ENCODE measurements at regions not wholly inside any gene's neighbourhood (a gene's known extent, or its start where the extent isn't known, plus 50 kb on each side); places are given as distances from the start of the nearest gene placed in this dataset.

DNA sequence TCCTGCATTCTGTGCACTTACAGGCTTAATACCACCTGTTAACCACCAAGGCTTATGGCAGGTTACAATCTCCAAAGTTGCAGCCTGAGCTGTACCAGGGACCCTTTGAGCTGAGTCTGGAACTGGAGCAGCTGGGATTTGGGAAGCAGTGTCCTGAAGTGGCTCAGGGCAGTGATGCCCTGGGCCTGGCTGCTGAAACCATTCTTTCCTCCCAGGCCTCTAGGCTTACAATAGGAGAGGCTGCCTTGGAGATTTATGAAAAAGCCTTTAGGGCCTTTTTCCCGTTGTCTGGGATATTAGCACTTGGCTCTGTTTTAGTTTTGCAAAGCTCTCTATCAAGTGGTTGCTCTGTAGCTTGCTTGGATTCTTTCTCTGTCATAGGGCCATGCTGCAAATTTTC, 154.3 kb upstream of the CASK start:
- H3K36me3 Mint-ChIP-seq, result peaks cover 4 to 6% of the 10 kb centered on the region in 2 donors
- ATAC-seq (no peak), DNase-seq (ENCODE audit: low spot score in 2 of 2) (no peak)
- H3K9me3 Mint-ChIP-seq, result peaks cover 4 to 12% of the 10 kb centered on the region in 2 donors
- H3K27ac Mint-ChIP-seq, result no peak overlapping the region

DNA sequence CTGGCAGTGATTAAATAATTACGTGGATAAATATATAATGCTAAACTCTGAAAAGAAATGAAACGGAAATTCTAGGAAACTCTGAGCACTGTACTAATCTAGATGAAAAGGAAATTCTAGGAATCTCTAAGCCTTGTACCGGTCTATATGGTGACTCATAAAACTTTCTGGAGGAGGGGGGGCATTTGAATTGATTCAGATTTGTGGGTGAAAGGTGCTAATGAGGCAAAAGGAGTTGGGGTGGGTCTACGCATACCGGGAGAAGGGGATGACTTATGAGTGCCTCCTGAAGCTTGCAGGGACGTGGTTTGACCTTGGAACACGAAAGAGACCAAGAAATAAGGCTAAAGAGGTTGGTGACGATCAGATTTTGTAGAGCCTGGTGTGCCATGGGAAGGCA, 151.7 kb upstream of the CASK start:
- ATAC-seq (no peak), DNase-seq (ENCODE audit: low spot score in 2 of 2) (no peak)
- H3K36me3 Mint-ChIP-seq, result peaks cover 4 to 6% of the 10 kb centered on the region in 2 donors
- H3K9me3 Mint-ChIP-seq, result peaks cover 4 to 14% of the 10 kb centered on the region in 2 donors
- H3K27ac Mint-ChIP-seq, result no peak overlapping the region

DNA sequence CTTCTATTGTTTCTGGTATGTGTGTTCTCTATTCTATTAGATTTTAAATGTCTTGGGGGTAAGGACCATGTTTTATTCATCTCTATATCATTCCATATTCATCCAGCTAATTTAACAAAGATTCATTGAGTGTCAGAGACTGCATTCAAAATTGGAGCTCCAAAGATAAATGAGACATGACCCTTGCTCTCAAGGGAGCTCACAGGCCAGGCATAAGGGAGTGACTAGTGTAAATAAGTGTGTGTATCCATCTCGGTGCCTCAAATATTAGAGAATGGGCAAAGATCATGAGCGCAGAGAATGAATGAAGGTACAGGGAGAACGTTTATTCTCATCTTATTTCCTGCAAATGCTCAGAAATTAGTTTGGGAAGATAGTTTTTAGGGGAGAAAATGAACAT, 150.1 kb upstream of the CASK start:
- H3K36me3 Mint-ChIP-seq, result peaks cover 0 to under 1% of the 10 kb centered on the region in 2 donors
- H3K27ac Mint-ChIP-seq, result no peak overlapping the region
- H3K9me3 Mint-ChIP-seq, result peaks cover 4 to 15% of the 10 kb centered on the region in 2 donors
- ATAC-seq, result no peak
- no peak for DNase-seq (ENCODE audit: low spot score in 2 of 2)

DNA sequence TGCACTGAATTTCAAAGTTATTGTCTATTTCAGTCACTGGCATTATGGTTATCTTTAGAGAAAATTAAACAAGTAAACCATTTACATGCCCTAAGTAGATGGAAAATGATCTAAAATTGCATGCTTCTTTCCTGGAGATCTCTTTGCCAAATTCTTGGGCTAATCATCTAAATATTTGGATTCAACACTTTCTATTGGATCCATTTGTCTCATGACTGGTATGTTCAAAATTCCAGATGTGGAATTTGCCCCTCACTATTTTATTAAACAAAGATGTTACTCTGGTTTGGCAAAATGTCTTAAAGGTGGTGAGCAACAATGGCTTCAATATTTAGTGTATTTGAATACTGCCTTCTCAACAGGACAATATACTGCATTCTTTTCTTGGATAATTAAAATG, 147.5 kb upstream of the CASK start:
- Mint-ChIP-seq H3K27ac (no peak overlapping the region), H3K36me3 (no peaks in the 10 kb centered on the region), H3K9me3 (peaks cover 4 to 15% of the 10 kb centered on the region in 2 donors)
- ATAC-seq (no peak), DNase-seq (ENCODE audit: low spot score in 2 of 2) (no peak)

DNA sequence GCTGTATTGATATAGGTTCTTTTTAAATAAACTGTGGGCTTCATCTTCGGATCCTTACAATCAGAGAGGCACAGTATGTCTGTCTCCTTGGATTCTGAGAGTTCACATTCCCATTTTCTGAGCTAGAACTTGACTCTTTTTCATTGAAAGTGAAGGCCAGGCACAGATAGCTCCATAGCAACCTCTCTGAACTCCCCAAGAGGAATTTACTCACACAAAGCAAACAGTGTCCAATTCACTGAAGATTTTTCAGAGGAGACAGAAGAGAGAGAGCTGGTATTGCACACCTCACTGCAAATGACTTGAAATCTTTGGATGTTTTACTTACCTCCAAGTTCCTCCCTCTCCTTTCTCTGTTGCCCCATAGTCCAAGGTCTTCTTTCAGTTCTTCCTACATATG, 130.9 kb upstream of the CASK start:
- H3K9me3 Mint-ChIP-seq, result no peaks in the 10 kb centered on the region
- DNase-seq (ENCODE audit: low spot score in 2 of 2) (no peak), ATAC-seq (no peak)
- no peak overlapping the region for H3K27ac Mint-ChIP-seq
- H3K36me3 Mint-ChIP-seq, result no peaks in the 10 kb centered on the region

DNA sequence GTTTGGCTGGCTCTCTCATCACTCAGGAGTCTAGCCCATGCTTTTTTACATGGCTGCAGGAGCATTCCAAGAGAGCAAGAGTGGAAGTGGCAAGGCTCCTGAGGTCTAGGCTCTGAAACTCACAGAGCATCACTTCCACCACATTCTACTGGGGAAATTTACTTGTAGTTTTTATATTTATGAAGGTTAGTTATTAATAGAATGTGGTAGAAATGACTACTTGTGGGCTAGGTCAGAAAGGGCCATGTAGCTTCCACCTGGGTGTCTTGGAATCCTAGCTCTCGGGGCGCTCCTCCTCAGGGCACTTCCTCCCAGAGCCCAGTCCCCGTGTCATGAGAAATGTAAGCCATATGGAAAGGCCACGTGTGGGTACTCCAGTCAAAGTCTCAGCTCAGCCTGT, 127.0 kb upstream of the CASK start:
- Mint-ChIP-seq H3K9me3 (no peaks in the 10 kb centered on the region), H3K36me3 (no peaks in the 10 kb centered on the region), H3K27ac (no peak overlapping the region)
- ATAC-seq (no peak), DNase-seq (ENCODE audit: low spot score in 2 of 2) (no peak)

DNA sequence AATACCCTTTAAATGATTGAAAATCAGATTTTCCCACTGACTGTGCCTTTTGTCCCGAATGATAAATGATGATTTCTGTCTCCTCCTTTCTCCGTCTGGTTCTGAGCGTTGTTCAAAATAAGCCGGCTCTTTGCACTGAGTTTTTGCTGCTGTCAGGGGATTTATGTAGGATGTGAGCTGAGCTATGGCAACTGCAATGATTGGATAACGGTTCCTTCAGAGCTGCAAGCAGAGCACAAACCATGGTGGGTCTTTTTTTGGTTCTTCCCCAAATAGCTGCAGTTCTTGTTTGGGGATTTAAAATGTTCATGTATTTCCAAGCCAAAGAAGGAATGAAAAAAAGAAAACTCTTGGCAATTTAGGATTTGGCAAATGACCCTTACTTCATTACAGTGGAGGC, 124.5 kb upstream of the CASK start:
- no peaks in the 10 kb centered on the region for H3K36me3 Mint-ChIP-seq
- H3K27ac Mint-ChIP-seq, result no peak overlapping the region
- no peak for ATAC-seq
- H3K9me3 Mint-ChIP-seq, result no peaks in the 10 kb centered on the region
- no peak for DNase-seq (ENCODE audit: low spot score in 2 of 2)

DNA sequence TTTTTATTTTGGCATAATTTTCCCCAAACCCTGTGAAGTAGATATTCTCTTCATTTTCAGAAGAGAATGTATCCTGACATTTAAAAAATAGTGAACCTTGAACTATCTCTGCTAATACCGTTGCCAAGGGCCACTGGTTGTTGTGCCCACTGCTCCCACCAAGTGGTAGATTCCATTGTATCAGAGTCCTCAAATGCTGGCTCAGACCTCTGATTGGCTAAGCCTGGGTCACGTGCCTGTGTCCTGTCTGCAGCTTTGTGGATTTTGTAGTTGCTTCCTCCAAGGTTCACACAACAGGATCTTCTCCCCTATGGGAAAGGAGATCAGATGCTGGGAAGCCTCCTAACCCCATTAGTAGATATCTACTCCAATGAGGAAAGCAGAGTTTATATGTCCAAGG, 104.8 kb upstream of the CASK start:
- no peak for ATAC-seq
- Mint-ChIP-seq H3K36me3 (no peaks in the 10 kb centered on the region), H3K9me3 (peaks cover 8 to 11% of the 10 kb centered on the region in 2 donors)

DNA sequence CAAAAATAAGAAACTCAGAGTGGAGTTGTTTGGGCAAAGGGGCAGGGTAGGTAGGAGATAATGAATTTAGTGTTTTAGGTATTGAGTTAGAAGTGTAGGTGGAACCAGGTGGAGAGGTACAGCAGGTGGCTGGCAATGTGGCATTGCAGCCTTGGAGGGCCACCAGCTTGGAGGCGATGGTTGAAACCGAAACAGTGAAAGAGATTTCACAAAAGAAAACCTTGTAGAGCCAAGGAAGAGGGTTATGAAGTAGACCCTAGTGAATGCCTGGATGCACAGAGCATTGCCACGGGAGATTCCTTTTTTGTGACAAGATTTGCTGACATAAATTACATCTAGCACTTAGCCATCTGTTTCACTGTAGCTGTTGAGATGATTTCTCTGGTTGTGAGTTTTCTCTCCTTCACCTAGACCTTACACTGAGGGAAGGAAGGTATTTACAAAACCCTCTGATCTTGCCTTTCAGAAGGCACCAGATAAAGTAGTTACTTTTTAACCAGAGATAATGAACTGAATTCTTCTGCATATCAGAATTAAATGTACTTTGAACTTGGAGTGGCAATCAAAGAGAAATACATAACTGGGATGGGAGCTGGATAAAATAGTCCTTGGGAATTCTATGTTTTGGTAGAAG, 104.1 kb upstream of the CASK start:
- Mint-ChIP-seq H3K9me3 (peaks cover 8 to 11% of the 10 kb centered on the region in 2 donors), H3K27ac (no peak overlapping the region), H3K36me3 (no peaks in the 10 kb centered on the region)
- DNase-seq (ENCODE audit: low spot score in 2 of 2), result no peak
- no peak for ATAC-seq

More for the DNA sequence above, 104.8 kb upstream of the CASK start:
- no peak for DNase-seq (ENCODE audit: low spot score in 2 of 2)
- no peak overlapping the region for H3K27ac Mint-ChIP-seq

DNA sequence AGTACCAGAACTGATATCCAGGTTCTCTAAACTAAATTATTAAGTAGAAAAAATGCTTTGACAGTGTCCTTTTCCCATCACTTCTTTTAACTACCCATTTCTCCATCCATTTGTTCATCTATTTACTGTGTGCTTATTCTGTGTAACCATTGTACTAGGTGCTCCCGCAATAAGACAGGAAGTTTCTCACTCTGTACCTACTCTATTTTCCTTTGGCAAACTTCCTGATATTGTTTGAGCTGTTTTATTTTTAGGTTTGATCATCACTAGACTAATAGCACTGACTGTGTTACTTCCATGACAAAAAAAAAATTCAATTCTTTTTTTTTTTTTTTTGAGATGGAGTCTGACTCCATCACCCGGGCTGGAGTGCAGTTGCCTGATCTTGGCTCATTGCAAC, 102.5 kb upstream of the CASK start:
- Mint-ChIP-seq H3K9me3 (peaks cover 4 to 7% of the 10 kb centered on the region in 2 donors), H3K36me3 (no peaks in the 10 kb centered on the region), H3K27ac (no peak overlapping the region)
- no peak for DNase-seq (ENCODE audit: low spot score in 2 of 2)
- ATAC-seq, result no peak

DNA sequence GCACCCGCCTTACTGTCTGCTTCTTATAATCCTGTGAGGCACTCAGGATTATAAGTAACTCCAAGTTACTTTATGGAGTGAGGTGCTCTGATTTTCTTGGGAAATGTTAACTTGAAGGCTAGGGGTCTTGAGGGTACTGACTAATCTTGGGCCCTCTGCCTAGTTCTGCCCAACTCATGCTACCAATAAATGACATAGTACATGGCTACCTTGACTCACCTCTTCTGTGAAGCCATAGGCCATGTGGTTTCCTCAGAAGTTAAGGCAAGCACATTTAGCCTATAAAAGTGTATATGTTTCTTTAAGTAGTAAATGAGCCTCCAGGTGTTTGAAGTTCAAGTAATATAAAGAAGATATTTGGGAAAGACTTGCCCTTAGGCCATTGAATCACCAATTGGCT, 99.8 kb upstream of the CASK start:
- H3K9me3 Mint-ChIP-seq, result peaks cover 0 to 7% of the 10 kb centered on the region in 2 donors
- DNase-seq (ENCODE audit: low spot score in 2 of 2) (no peak), ATAC-seq (peak in 1 of 2 donors; percentile 54)
- no peak overlapping the region for H3K27ac Mint-ChIP-seq
- H3K36me3 Mint-ChIP-seq, result no peaks in the 10 kb centered on the region

DNA sequence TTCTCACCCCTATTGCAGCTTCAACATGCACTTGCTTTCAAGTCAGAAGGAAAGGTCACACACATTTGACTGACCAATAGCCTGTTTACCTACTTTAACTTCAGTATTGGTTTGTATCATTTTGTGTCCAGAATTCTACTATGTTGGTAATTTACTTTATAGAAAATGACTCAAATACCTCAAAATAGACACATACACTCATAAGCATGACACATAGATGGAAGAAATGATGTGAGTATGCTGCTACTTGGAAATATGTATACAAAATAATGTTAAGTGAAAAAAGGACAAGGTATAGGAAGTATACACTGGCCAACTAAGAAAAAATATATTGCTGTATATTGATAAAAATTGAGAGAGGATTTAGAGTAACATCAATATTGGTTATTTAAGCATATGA, 98.8 kb upstream of the CASK start:
- Mint-ChIP-seq H3K9me3 (peaks cover 0 to 7% of the 10 kb centered on the region in 2 donors), H3K27ac (no peak overlapping the region), H3K36me3 (no peaks in the 10 kb centered on the region)
- peak in 1 of 2 donors; percentile 74 for ATAC-seq
- no peak for DNase-seq (ENCODE audit: low spot score in 2 of 2)

DNA sequence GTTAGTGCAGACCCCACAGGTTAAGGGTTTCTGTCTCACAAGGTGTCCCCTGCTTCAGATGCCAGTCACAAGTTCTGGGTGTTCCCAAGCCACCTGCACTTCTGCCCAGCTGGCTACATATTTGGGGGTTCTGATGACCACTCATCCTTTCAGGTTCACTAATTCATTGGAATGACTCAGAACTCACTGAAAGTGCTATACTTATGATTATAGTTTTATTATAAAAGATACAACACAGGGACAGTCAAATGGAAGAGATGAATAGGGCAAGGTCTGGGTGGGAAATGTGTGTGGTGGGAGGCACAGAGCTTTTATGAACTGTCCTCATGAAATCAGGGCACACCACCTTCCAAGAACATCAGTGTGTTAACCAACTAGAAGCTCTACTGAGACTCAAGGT, 97.7 kb upstream of the CASK start:
- no peak for DNase-seq (ENCODE audit: low spot score in 2 of 2)

DNA sequence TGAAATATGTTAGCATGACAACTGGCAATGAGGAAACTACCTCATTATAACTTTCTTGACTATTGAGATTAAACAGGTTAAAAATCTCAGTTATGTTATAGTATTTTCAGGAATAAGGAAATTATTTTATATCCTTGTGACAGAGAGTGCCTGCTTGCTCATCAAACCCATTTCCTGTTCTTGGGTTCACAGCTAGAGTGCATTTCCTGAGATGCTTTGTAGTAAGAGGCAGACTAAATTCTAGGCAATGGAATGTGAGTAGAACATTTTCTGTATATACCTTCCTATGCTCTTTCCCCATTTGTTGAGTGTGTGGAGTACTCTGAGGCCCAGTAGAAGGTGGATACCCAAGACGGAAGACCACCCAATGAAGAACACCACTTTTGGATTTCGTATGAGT, 96.9 kb upstream of the CASK start:
- ATAC-seq, result no peak
- H3K36me3 Mint-ChIP-seq, result no peaks in the 10 kb centered on the region

More for the DNA sequence above, 97.7 kb upstream of the CASK start:
- H3K27ac Mint-ChIP-seq, result no peak overlapping the region
- peak; percentile 18 to 68 for ATAC-seq
- H3K36me3 Mint-ChIP-seq, result no peaks in the 10 kb centered on the region
- H3K9me3 Mint-ChIP-seq, result no peaks in the 10 kb centered on the region

DNA sequence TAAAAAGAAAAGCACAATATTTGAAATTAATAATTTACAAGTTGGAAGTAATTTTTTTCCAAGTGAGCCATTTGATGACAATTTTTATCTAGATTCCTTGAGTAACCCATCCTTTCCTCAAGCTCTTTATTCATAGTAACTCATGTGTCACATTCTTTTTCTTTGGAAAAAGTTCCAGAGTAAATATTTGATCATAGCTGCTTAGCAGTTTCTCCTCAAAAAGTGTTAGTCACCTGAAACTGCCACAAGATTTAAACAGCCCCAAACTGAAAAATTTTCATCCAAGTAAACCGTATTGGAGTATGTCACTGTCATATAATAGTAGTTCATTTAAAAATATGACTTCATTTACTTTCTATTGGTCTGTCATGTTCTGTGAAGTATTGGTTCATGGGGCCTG, 94.6 kb upstream of the CASK start:
- DNase-seq (ENCODE audit: low spot score in 2 of 2) (no peak), ATAC-seq (no peak)
- Mint-ChIP-seq H3K27ac (no peak overlapping the region), H3K36me3 (no peaks in the 10 kb centered on the region), H3K9me3 (no peaks in the 10 kb centered on the region)

More for the DNA sequence above, 96.9 kb upstream of the CASK start:
- DNase-seq (ENCODE audit: low spot score in 2 of 2), result no peak
- Mint-ChIP-seq H3K27ac (no peak overlapping the region), H3K9me3 (no peaks in the 10 kb centered on the region)

DNA sequence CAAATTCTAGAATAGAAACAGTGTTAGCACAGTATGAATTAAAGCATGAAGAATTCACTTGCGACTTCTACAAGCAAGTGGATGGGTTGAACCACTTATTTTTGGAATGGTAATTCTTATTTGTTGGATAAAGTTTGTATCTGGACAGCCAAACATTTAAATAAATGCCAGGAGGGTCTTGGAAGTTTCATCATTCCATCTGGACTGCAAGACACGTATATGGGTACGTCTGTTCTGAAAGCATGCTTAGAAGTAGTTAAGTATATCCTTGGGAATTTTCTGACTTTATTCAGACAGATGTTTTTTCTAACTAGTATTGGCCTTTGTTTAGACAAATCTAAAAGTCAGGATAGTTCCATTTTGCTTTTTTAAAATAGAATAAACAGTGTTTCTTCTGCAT, 77.5 kb upstream of the CASK start:
- ATAC-seq (no peak), DNase-seq (ENCODE audit: low spot score in 2 of 2) (no peak)
- Mint-ChIP-seq H3K27ac (no peak overlapping the region), H3K36me3 (no peaks in the 10 kb centered on the region), H3K9me3 (no peaks in the 10 kb centered on the region)

DNA sequence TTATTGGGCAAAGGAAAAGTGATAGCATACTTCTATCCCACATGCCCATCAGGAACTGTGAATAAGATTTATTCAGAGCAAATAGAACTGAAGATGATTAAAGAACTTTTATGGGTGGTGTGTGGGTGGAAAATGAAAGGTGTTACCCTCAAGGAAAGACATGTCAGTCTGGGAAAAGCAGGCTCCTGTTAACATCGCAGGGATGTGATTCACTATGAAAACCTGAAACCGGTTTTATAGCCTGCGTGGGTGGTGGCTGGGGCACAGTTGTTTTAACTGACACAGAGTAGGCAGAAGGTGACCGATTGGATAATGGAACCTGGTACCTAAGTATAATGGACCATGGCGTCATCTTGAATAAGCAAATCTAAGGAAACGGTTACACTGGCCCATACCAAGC, 61.3 kb upstream of the CASK start:
- Mint-ChIP-seq H3K27ac (no peak overlapping the region), H3K36me3 (no peaks in the 10 kb centered on the region), H3K9me3 (no peaks in the 10 kb centered on the region)
- ATAC-seq, result no peak
- no peak for DNase-seq (ENCODE audit: low spot score in 2 of 2)

DNA sequence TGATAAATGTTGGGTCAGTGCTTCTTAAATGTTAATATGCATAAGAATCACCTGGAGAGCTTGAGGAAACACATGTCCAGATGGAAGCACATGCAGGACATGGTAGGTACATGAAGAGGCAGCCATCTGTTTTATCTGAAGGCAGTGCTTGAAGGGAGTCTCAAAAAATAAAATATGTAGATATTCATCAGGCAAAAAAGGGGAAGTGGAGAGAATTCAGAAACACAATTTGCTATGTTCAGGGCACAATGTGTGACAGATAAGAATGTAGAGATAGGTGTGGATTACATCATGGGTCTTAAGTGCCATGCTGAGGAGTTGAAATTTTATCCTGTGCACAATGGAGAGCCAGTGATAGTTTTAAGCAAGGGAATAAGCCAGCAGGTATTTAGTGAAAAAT, 59.6 kb upstream of the CASK start:
- no peaks in the 10 kb centered on the region for H3K36me3 Mint-ChIP-seq
- H3K9me3 Mint-ChIP-seq, result no peaks in the 10 kb centered on the region
- no peak for ATAC-seq
- no peak overlapping the region for H3K27ac Mint-ChIP-seq
- DNase-seq (ENCODE audit: low spot score in 2 of 2), result no peak

Data from activated naive CD4-positive, alpha-beta T cell treated with anti-CD3 and anti-CD28 coated beads, Interleukin-2, amount 50 U/mL, for 72 hours (primary cell).